ENCODE measurements at regions not wholly inside any gene's neighbourhood (a gene's known extent, or its start where the extent isn't known, plus 50 kb on each side); places are given as distances from the start of the nearest gene placed in this dataset.

GRCh38 chr5:116876240-116876840 lies 301.7 kb upstream of the SEMA6A start:
- dilution Hi-C loops (cut with MboI; ENCODE audit: extremely low pct_ligation_motif_present, low sequenced_read_pairs) = no loop called here
- FAIRE-seq (no peak), DNase-seq (ENCODE audit: low read depth, low spot score) (no peak)
- Histone ChIP-seq H4K20me1 (ENCODE audit: control insufficient read depth, extremely low read depth, insufficient read depth, low read length) (no peaks in the 10 kb centered on the region), H3K27ac (ENCODE audit: control insufficient read depth, insufficient read depth, low read length) (no peak overlapping the region), H3K4me3 (ENCODE audit: control insufficient read depth in 2 of 3, extremely low read depth in 1 of 3, insufficient read depth in 2 of 3, low read depth in 1 of 3, low read length in 3 of 3) (no peak overlapping the region), H3K9me1 (ENCODE audit: control insufficient read depth, extremely low read depth, insufficient read depth, low read length) (no peaks in the 10 kb centered on the region), H2AFZ (ENCODE audit: control insufficient read depth, low read length) (no peak overlapping the region), H3K36me3 (ENCODE audit: control insufficient read depth in 2 of 2, extremely low read depth in 1 of 2, insufficient read depth in 2 of 2, low read length in 2 of 2) (no peaks in the 10 kb centered on the region), H3K9ac (ENCODE audit: control insufficient read depth, extremely low read depth, insufficient read depth, low read length) (no peak overlapping the region), H3K27me3 (ENCODE audit: control insufficient read depth, extremely low read depth, insufficient read depth, low read length) (no peaks in the 10 kb centered on the region), H3K79me2 (ENCODE audit: control insufficient read depth, insufficient read depth, low read length) (no peaks in the 10 kb centered on the region), H3K4me2 (ENCODE audit: control insufficient read depth, extremely low read depth, insufficient read depth, low read depth, low read length) (no peak overlapping the region), H3K9me3 (ENCODE audit: control insufficient read depth, low read depth, low read length) (no peaks in the 10 kb centered on the region), H3K4me1 (ENCODE audit: control insufficient read depth, extremely low read depth, insufficient read depth, low read length) (no peaks in the 10 kb centered on the region)
- no peak for TF ChIP-seq CTCF (optimal IDR thresholded peaks at IDR 0.05 in 1 of 3, IDR thresholded peaks at IDR 0.05 in 1 of 3, conservative IDR thresholded peaks at IDR 0.05 in 1 of 3; ENCODE audit: extremely low read depth in 1 of 3, insufficient read depth in 2 of 3, low read length in 3 of 3)
- no peak for TF ChIP-seq EZH2 (IDR thresholded peaks at IDR 0.05; ENCODE audit: low read length)

DNA sequence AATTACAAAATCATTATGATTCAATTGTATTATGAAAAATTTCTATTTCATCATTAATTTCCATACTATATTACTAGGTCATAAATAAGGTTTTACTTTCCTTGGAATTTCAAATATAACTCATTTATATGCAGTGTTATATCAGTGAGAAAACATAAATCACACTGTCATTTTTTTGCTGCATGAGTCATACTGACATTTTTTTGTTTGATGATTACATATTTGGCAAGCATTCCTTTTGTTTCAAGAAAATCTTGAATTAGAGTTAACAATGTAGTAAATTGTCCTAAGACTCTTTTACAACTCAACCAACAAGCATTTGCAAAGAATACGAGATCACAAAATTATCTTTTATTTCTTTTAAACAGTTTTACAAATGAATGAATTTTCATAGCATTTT lies 298.4 kb upstream of the SEMA6A start:
- DNase-seq (ENCODE audit: low read depth, low spot score) (no peak), FAIRE-seq (no peak)
- dilution Hi-C loops (cut with MboI; ENCODE audit: extremely low pct_ligation_motif_present, low sequenced_read_pairs) = no loop called here
- Histone ChIP-seq H2AFZ (ENCODE audit: control insufficient read depth, low read length) (no peak overlapping the region), H3K79me2 (ENCODE audit: control insufficient read depth, insufficient read depth, low read length) (no peaks in the 10 kb centered on the region), H3K27ac (ENCODE audit: control insufficient read depth, insufficient read depth, low read length) (no peak overlapping the region), H3K27me3 (ENCODE audit: control insufficient read depth, extremely low read depth, insufficient read depth, low read length) (no peaks in the 10 kb centered on the region), H4K20me1 (ENCODE audit: control insufficient read depth, extremely low read depth, insufficient read depth, low read length) (no peaks in the 10 kb centered on the region), H3K4me1 (ENCODE audit: control insufficient read depth, extremely low read depth, insufficient read depth, low read length) (no peaks in the 10 kb centered on the region), H3K9me1 (ENCODE audit: control insufficient read depth, extremely low read depth, insufficient read depth, low read length) (no peaks in the 10 kb centered on the region), H3K36me3 (ENCODE audit: control insufficient read depth in 2 of 2, extremely low read depth in 1 of 2, insufficient read depth in 2 of 2, low read length in 2 of 2) (no peaks in the 10 kb centered on the region), H3K4me2 (ENCODE audit: control insufficient read depth, extremely low read depth, insufficient read depth, low read depth, low read length) (no peak overlapping the region), H3K4me3 (ENCODE audit: control insufficient read depth in 2 of 3, extremely low read depth in 1 of 3, insufficient read depth in 2 of 3, low read depth in 1 of 3, low read length in 3 of 3) (no peak overlapping the region), H3K9ac (ENCODE audit: control insufficient read depth, extremely low read depth, insufficient read depth, low read length) (no peak overlapping the region), H3K9me3 (ENCODE audit: control insufficient read depth, low read depth, low read length) (no peaks in the 10 kb centered on the region)
- TF ChIP-seq CTCF (optimal IDR thresholded peaks at IDR 0.05 in 1 of 3, IDR thresholded peaks at IDR 0.05 in 1 of 3, conservative IDR thresholded peaks at IDR 0.05 in 1 of 3; ENCODE audit: extremely low read depth in 1 of 3, insufficient read depth in 2 of 3, low read length in 3 of 3) (no peak), EZH2 (IDR thresholded peaks at IDR 0.05; ENCODE audit: low read length) (no peak)

All from keratinocyte (primary cell).